CD4-positive, alpha-beta T cell treated with Interleukin-15 for 4 hours (primary cell): ENCODE measurements at regions not wholly inside any gene's neighbourhood (a gene's known extent, or its start where the extent isn't known, plus 50 kb on each side); places are given as distances from the start of the nearest gene placed in this dataset.

Source experiments
- DNase-seq: peaks from one replicate; pipeline ENCODE4 v3.0.0-alpha.2; 2020; ENCODE audit warnings: low spot score

- DNase-seq = no peak
Observed at GRCh38 chr20:56957737-56958553, 308.5 kb downstream of the BMP7 start.

GRCh38 chr20:56964901-56965300 lies 301.5 kb downstream of the BMP7 start:
- DNase-seq = no peak

- no peak for DNase-seq
Observed at GRCh38 chr20:56967916-56968315, 298.5 kb downstream of the BMP7 start.

- no peak for DNase-seq
Observed at GRCh38 chr20:56968376-56969048, 297.9 kb downstream of the BMP7 start.

- DNase-seq = no peak
Observed at GRCh38 chr20:56974499-56975250, 291.8 kb downstream of the BMP7 start.

- DNase-seq = no peak
Observed at GRCh38 chr20:56975838-56976237, 290.6 kb downstream of the BMP7 start.

- DNase-seq = no peak
Observed at GRCh38 chr20:56976336-56976735, 290.1 kb downstream of the BMP7 start.

- no peak for DNase-seq
Observed at GRCh38 chr20:56978475-56978874, 288.0 kb downstream of the BMP7 start.

GRCh38 chr20:56979125-56979524 lies 287.3 kb downstream of the BMP7 start:
- no peak for DNase-seq

- DNase-seq = no peak
Observed at GRCh38 chr20:56981301-56981700, 285.1 kb downstream of the BMP7 start.

GRCh38 chr20:56983813-56984212 lies 282.6 kb downstream of the BMP7 start:
- DNase-seq = no peak

GRCh38 chr20:56985066-56985685 lies 281.3 kb downstream of the BMP7 start:
- DNase-seq = no peak

- DNase-seq = no peak
Observed at GRCh38 chr20:56986476-56986875, 280.0 kb downstream of the BMP7 start.

- DNase-seq = no peak
Observed at GRCh38 chr20:56986931-56987720, 279.3 kb downstream of the BMP7 start.

- DNase-seq = no peak
Observed at GRCh38 chr20:56987986-56988385, 278.5 kb downstream of the BMP7 start.

GRCh38 chr20:56988446-56988845 lies 278.0 kb downstream of the BMP7 start:
- no peak for DNase-seq

GRCh38 chr20:56989516-56989915 lies 276.9 kb downstream of the BMP7 start:
- no peak for DNase-seq

- no peak for DNase-seq
Observed at GRCh38 chr20:56993020-56993559, 273.4 kb downstream of the BMP7 start.

GRCh38 chr20:56994006-56994405 lies 272.4 kb downstream of the BMP7 start:
- DNase-seq = no peak

GRCh38 chr20:56995149-56995548 lies 271.3 kb downstream of the BMP7 start:
- no peak for DNase-seq

- no peak for DNase-seq
Observed at GRCh38 chr20:56995635-56996075, 270.8 kb downstream of the BMP7 start.
